Suprapubic skin (tissue), 3 donors: ENCODE measurements at regions not wholly inside any gene's neighbourhood (a gene's known extent, or its start where the extent isn't known, plus 50 kb on each side); places are given as distances from the start of the nearest gene placed in this dataset.

Source experiments
- CTCF ChIP-seq, 2 donors: fragments of 200-600 bp in 1 of 2; fragments of 450-650 bp in 1 of 2; sonication (generic) in 1 of 2; IDR thresholded peaks; one replicate each; pipeline ENCODE4 v1.5.1; 2016 to 2019; ENCODE audit warnings: antibody characterized with exemption in 2 of 2, mild to moderate bottlenecking in 1 of 2, moderate library complexity in 1 of 2
- POLR2AphosphoS5 ChIP-seq, 3 donors: sonication (generic); formaldehyde crosslinking; IDR thresholded peaks; one replicate each; pipeline ENCODE4 v1.6.1; 2017; ENCODE audit warnings: antibody characterized with exemption in 3 of 3

GRCh38 chr9:18410983-18411382 is 63.0 kb upstream of the ADAMTSL1 start:
- no peak for TF ChIP-seq CTCF (IDR thresholded peaks at IDR 0.05)
- no peak for TF ChIP-seq POLR2AphosphoS5 (IDR thresholded peaks at IDR 0.05)
